Kidney epithelial cell (primary cell): ENCODE measurements at regions not wholly inside any gene's neighbourhood (a gene's known extent, or its start where the extent isn't known, plus 50 kb on each side); places are given as distances from the start of the nearest gene placed in this dataset.

ENCODE experiments used
- DNase-seq: peaks from one replicate; pipeline ENCODE4 v3.0.0-alpha.2; 2010; ENCODE audit warnings: low read depth
- H3K27me3 ChIP-seq: 2 replicates; pipeline ENCODE4 v1.6.0; 2011; ENCODE audit warnings: low read length; ENCODE audit not compliant: control insufficient read depth, insufficient read depth
- H3K36me3 ChIP-seq: 2 replicates; pipeline ENCODE4 v1.5.1; 2011; ENCODE audit warnings: low read length; ENCODE audit not compliant: control insufficient read depth, insufficient read depth
- H3K4me3 ChIP-seq: 2 replicates; pipeline ENCODE4 v1.5.1; 2011; ENCODE audit warnings: low read depth, mild to moderate bottlenecking, control low read depth, low read length
- TF ChIP-seq, protein P1 (sequence below): IDR thresholded peaks from 2 replicates; pipeline ENCODE4 v1.5.1; 2011; ENCODE audit warnings: mild to moderate bottlenecking, moderate library complexity, low read length, control low read depth, inconsistent platforms; ENCODE audit not compliant: insufficient read depth, poor library complexity, severe bottlenecking

DNA sequence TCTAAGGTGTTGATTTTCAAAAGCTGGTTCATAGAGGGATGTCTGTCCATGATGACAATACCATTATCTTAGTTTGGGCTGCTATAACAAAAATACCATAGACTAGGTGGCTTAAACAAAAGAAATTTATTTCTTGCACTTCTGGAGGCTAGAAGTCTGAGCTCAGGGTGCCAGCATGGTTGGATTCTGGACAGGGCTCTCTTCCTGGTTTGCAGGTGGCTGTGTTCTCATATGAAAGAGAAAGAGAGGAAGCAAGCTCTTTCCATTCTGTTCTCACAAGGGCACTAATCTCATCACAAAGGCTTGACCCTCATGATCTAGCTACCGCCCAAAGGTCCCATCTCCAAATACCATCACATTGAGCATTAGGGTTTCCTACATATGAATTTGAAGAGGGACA is 144.5 kb upstream of the SLC24A3 start:
- Histone ChIP-seq H3K4me3 (no peak overlapping the region), H3K36me3 (no peaks in the 10 kb centered on the region), H3K27me3 (no peaks in the 10 kb centered on the region)
- TF ChIP-seq, protein P1, sequence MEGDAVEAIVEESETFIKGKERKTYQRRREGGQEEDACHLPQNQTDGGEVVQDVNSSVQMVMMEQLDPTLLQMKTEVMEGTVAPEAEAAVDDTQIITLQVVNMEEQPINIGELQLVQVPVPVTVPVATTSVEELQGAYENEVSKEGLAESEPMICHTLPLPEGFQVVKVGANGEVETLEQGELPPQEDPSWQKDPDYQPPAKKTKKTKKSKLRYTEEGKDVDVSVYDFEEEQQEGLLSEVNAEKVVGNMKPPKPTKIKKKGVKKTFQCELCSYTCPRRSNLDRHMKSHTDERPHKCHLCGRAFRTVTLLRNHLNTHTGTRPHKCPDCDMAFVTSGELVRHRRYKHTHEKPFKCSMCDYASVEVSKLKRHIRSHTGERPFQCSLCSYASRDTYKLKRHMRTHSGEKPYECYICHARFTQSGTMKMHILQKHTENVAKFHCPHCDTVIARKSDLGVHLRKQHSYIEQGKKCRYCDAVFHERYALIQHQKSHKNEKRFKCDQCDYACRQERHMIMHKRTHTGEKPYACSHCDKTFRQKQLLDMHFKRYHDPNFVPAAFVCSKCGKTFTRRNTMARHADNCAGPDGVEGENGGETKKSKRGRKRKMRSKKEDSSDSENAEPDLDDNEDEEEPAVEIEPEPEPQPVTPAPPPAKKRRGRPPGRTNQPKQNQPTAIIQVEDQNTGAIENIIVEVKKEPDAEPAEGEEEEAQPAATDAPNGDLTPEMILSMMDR, result no peak
- no peak for DNase-seq

DNA sequence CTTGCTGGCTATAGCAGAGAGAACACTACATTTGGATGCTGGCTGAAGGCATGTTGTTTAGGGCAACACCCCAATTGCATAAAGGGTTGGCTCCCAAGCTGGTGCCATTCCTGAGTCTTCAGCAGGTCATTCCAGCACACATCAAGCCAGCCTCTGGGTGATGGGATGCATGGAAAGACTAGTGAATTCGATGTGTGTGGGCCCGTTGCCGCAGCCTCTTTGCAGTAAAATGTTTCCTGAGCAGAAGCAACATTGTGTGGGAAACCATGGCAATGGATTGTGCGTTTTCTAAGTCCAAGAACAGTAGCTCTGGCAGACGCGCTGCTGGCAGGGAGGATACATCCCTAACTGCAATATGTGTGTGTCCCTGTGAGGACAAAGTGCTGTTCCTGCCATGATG is 142.4 kb upstream of the SLC24A3 start:
- TF ChIP-seq, protein P1, result no peak
- H3K27me3 ChIP-seq, result no peaks in the 10 kb centered on the region
- H3K36me3 ChIP-seq, result no peaks in the 10 kb centered on the region
- no peak for DNase-seq
- no peak overlapping the region for H3K4me3 ChIP-seq

DNA sequence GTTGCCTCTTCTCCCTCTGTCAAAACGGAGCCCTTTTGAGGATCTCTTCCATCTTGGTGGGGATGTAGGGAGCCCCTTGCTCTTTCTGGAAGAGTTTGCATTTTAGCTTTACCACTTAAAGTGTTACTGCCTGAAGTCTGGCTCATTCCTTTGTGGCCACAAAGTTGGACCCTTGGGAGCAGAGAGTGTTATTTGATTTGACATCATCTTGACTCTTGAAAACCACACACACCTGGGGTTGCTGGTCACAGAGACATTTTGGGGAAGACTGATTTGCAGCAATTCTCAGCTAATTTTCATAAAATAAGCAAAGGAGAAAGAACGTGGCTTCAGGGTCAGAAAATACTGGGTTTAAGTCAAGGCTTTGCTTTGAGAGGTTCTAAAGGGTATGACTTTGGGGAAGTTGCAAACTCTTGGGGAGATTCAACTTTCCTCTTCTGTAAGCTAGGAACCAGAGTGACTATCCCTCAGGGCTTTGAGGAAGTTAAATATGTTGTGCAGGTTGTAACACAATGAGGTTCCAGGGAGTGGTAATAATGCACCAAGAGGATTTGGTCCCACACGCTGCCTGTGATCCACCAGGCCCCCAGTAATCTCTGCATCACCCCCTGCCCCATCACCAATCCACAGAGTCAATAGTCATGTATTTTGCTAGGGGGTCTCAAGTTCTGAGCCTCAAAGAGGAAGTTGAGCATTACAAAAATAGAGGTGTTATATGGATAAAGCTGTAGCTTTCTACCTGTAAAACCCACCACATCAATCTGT is 141.6 kb upstream of the SLC24A3 start:
- TF ChIP-seq, protein P1, result no peak
- no peaks in the 10 kb centered on the region for H3K36me3 ChIP-seq
- H3K4me3 ChIP-seq, result no peak overlapping the region
- no peaks in the 10 kb centered on the region for H3K27me3 ChIP-seq
- DNase-seq, result no peak

- Histone ChIP-seq H3K4me3 (no peak overlapping the region), H3K36me3 (no peaks in the 10 kb centered on the region), H3K27me3 (no peaks in the 10 kb centered on the region)
- no peak for DNase-seq
- TF ChIP-seq, protein P1, result no peak
Observed at GRCh38 chr20:19071446-19071725, 141.1 kb upstream of the SLC24A3 start.

DNA sequence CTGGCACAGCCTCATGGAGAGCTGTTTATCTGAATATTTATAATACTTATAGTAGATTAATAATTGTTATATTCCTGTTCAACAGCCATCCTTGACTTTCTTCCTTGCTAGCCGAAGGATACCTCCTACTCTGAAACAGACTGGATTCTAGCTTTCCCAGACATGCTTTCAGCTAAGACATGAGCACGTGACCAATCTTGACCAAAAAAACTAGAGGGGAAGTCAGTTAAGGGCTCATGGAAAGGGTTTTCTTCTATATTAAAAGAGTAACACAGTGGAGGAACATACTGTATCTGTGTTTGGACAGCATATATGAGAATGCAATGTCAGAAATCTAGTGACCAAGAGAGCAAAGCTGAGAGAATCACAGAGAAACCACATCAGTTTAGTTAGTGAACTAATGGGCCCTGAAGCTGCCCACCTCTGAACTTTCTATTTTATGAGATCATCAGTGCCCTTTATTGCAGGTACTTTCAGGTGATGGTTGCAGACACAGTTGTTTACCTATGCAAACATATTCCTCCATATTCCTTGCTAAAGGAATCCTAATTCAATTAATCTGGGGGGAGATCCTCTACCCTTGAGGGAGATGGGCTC is 140.4 kb upstream of the SLC24A3 start:
- Histone ChIP-seq H3K4me3 (no peak overlapping the region), H3K36me3 (no peaks in the 10 kb centered on the region), H3K27me3 (no peaks in the 10 kb centered on the region)
- no peak for DNase-seq
- TF ChIP-seq, protein P1, result no peak

DNA sequence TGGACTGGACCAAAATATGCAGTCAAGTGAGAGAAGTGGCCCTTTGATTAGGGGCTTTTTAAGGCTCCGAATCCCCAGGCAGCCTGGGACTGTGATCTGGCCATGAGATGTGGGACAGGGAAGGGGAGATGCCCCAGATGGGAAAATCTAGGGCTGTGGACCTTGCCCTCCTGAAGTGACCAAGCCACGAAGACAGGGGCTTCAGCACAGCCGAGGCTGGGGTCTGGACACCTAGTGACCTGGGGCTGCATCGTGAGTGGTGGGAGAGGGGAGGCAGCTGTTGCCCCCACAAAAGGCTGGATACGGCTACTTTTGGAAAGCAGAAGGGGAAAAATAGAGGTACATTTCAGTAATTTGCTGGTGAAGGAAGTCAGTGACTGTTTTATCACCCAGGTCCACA is 139.5 kb upstream of the SLC24A3 start:
- Histone ChIP-seq H3K4me3 (no peak overlapping the region), H3K36me3 (no peaks in the 10 kb centered on the region), H3K27me3 (no peaks in the 10 kb centered on the region)
- DNase-seq, result no peak
- TF ChIP-seq, protein P1, result no peak
